Esophagus squamous epithelium (tissue), 5 donors: ENCODE measurements at regions not wholly inside any gene's neighbourhood (a gene's known extent, or its start where the extent isn't known, plus 50 kb on each side); places are given as distances from the start of the nearest gene placed in this dataset.
A peak's percentile ranks its signal among the peaks of the same experiment; 100 is the strongest.

Source experiments
- DNase-seq: peaks from one replicate; lab custom pipeline; 2025; lab: John Stamatoyannopoulos, UW
- H3K27ac ChIP-seq, 4 donors: fragments of 200-600 bp; sonication (generic); one replicate each; pipeline ENCODE4 v1.5.1; 2016 to 2019; ENCODE audit warnings: mild to moderate bottlenecking in 1 of 4
- H3K27me3 ChIP-seq, 4 donors: fragments of 200-600 bp; sonication (generic); 1 replicate in 3 of 4; 2 replicates in 1 of 4; pipeline versions ENCODE4 v1.5.1 to v1.6.0; 2017 to 2021; ENCODE audit warnings: antibody characterized with exemption in 1 of 4
- H3K36me3 ChIP-seq, 3 donors: fragments of 200-600 bp; sonication (generic); one replicate each; pipeline ENCODE4 v1.5.1; 2016 to 2019
- H3K4me1 ChIP-seq, 3 donors: fragments of 200-600 bp; sonication (generic); one replicate each; pipeline ENCODE4 v1.5.1; 2017 to 2019
- H3K4me3 ChIP-seq, 4 donors: fragments of 200-600 bp; sonication (generic); 1 replicate in 3 of 4; 2 replicates in 1 of 4; pipeline ENCODE4 v1.5.1; 2016 to 2019; ENCODE audit warnings: mild to moderate bottlenecking in 2 of 4, moderate library complexity in 1 of 4
- H3K9me3 ChIP-seq, 3 donors: fragments of 200-600 bp; sonication (generic); one replicate each; pipeline ENCODE4 v1.5.1; 2016 to 2019
- POLR2A ChIP-seq, 4 donors: fragments of 450-650 bp; IDR thresholded peaks; one replicate each; pipeline ENCODE4 v1.6.1; 2017; ENCODE audit warnings: antibody characterized with exemption in 4 of 4, mild to moderate bottlenecking in 4 of 4, moderate library complexity in 3 of 4
- WGBS, 2 donors: methylation state at CpG; one replicate each; pipeline ENCODE4 v1.1.5; 2018; 5-methylcytosine and 5-hydroxymethylcytosine counted together
- intact Hi-C: fragments of 100-400 bp; cut with DNase I; formaldehyde crosslinking; loops from one replicate; pipeline ENCODE4 v1.15.0; 2022
- TF ChIP-seq, protein P1 (sequence below), 6 experiments: fragments of 450-650 bp in 4 of 6; fragments of 200-600 bp in 2 of 6; sonication (generic) in 2 of 6; IDR thresholded peaks; one replicate each; pipeline ENCODE4 v1.5.1; 2016 to 2019; ENCODE audit warnings: antibody characterized with exemption in 6 of 6, mild to moderate bottlenecking in 4 of 6, moderate library complexity in 4 of 6
- donor health status: DM: yes; HTN: yes; CAD: no.

DNA sequence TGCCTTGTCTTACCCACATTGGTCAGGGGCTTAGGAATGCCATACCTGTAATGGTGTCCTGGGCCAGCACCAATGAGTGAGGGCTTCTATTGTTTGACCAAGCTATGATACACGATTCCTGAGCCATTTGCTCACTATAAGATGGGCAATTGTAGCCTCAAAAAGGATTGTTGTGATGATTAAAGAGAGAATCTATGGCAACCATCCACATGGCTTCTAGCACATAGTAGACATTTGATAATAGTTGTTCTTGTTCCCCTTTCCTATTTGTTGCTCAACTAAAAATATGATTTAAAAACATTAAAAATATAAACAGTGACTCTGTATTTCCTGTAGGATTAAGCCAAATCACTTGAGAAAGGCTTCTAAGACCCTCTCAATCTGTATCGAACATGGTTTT lies 366.1 kb downstream of the PCNX1 start:
- TF ChIP-seq, protein P1, sequence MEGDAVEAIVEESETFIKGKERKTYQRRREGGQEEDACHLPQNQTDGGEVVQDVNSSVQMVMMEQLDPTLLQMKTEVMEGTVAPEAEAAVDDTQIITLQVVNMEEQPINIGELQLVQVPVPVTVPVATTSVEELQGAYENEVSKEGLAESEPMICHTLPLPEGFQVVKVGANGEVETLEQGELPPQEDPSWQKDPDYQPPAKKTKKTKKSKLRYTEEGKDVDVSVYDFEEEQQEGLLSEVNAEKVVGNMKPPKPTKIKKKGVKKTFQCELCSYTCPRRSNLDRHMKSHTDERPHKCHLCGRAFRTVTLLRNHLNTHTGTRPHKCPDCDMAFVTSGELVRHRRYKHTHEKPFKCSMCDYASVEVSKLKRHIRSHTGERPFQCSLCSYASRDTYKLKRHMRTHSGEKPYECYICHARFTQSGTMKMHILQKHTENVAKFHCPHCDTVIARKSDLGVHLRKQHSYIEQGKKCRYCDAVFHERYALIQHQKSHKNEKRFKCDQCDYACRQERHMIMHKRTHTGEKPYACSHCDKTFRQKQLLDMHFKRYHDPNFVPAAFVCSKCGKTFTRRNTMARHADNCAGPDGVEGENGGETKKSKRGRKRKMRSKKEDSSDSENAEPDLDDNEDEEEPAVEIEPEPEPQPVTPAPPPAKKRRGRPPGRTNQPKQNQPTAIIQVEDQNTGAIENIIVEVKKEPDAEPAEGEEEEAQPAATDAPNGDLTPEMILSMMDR (IDR thresholded peaks at IDR 0.05): no peak
- TF ChIP-seq POLR2A (IDR thresholded peaks at IDR 0.05): no peak
- H3K27me3 ChIP-seq: no peaks in the 10 kb centered on the region
- 69 to 75% methylated on average over 2 of the region's 2 CpGs for WGBS, 2 donors
- H3K9me3 ChIP-seq: no peaks in the 10 kb centered on the region
- H3K4me3 ChIP-seq: no peak overlapping the region
- no peaks in the 10 kb centered on the region for H3K4me1 ChIP-seq
- no peak overlapping the region for H3K27ac ChIP-seq
- intact Hi-C loops: no loop called here
- no peak for DNase-seq
- H3K36me3 ChIP-seq: no peaks in the 10 kb centered on the region

DNA sequence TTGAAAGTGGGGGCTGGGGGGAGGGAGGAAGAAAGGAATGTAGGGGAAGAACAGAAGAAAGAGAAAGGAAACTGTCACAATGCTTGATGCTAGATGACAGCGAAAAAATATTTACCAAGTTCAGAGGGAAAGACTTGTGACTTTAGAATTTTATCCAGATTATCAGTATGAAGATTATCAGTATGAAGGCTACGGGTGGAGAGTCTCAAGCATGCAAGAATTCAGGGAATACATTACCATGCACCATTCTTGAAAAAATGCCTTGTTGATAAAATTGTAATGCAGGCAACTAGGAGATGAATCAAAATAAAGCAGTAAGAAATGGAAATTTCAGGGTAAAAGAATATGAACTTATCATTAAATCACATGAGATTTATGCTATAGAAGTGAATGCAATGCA lies 376.8 kb downstream of the PCNX1 start:
- no peak for DNase-seq
- no peak overlapping the region for H3K27ac ChIP-seq
- H3K4me3 ChIP-seq: no peak overlapping the region
- TF ChIP-seq, protein P1 (IDR thresholded peaks at IDR 0.05): no peak
- no peak for TF ChIP-seq POLR2A (IDR thresholded peaks at IDR 0.05)
- no peaks in the 10 kb centered on the region for H3K27me3 ChIP-seq
- no peaks in the 10 kb centered on the region for H3K36me3 ChIP-seq
- 71% methylated on average over 2 of the region's 2 CpGs for WGBS, 2 donors
- intact Hi-C loops: no loop called here
- H3K9me3 ChIP-seq: peaks cover 0 to 11% (median 0%) of the 10 kb centered on the region in 3 donors
- H3K4me1 ChIP-seq: peaks cover 0 to 13% (median 0%) of the 10 kb centered on the region in 3 donors

DNA sequence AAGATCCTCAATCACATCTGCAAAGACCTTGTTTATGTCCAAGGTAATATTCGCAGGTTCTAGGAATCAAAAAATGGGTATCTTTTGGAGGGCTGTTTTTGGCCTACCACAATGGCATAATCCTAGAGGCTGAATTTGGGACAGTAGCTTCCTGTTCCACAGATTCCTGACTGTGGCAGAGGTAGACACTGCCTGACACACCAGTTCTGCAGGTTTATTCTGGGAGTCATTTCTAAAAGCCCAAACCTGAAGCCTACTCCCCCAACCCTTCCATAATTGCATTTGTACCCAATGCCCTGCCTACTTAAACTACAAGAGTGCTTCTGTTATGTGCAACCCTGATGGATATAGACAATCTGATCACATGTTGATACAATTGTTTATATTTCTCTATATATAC lies 378.9 kb downstream of the PCNX1 start:
- WGBS, 2 donors: 90 to 100% methylated on average over 1 of the region's 1 CpG
- Histone ChIP-seq H3K4me1 (peaks cover 4 to 23% (median 4%) of the 10 kb centered on the region in 3 donors), H3K4me3 (no peak overlapping the region), H3K9me3 (peaks cover 0 to 11% (median 0%) of the 10 kb centered on the region in 3 donors), H3K27me3 (no peaks in the 10 kb centered on the region), H3K27ac (no peak overlapping the region), H3K36me3 (no peaks in the 10 kb centered on the region)
- DNase-seq: no peak
- intact Hi-C loops: no loop called here
- TF ChIP-seq, protein P1 (IDR thresholded peaks at IDR 0.05): no peak

DNA sequence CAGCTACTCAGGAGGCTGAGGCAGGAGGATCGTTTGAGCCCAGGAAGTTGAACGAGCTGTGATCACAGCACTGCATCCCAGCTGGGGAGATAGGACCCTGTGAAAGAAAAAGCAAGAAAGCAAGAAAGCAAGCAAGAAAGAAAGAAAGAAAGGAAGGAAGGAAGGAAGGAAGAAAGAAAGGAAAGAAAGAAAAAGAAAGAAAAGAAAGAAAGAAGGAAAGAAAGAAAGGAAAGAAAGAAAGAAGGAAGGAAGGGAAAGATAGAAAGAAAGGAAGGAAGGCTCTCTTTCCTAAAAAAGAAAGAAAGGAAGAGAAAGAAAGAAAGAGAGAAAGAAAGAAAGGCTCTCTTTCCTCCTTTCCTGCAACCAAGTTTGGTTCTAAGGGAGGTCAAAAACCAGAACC lies 380.3 kb downstream of the PCNX1 start:
- 85% methylated on average over 2 of the region's 2 CpGs for WGBS, 2 donors
- no peaks in the 10 kb centered on the region for H3K36me3 ChIP-seq

DNA sequence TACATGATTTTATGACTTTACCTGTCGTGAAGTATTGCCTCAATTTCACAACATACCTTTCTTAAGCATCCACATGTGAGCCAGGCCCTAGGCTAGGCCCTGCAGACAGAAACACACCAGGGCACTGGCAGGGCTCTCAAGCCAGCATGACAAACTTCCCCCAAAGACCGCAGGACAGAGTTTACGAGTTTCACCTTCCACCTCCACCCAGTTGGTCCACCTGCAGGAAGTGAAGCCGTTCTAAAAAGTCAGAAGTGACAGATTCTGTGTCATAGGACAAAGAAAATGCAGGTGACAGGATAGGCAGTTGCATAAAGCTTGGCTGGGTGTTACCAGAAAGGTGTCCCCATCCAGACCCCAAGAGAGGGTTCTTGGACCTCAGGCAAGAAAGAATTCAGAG lies 382.3 kb downstream of the PCNX1 start:
- H3K27ac ChIP-seq: peak overlapping the region in 2 of 4 donors; percentile 70 to 75
- no peaks in the 10 kb centered on the region for H3K36me3 ChIP-seq
- 47 to 71% methylated on average over 3 to 4 of the region's 4 CpGs for WGBS, 2 donors
- H3K4me1 ChIP-seq: peaks cover 4 to 30% (median 6%) of the 10 kb centered on the region in 3 donors
- no peaks in the 10 kb centered on the region for H3K27me3 ChIP-seq
- peaks cover 0 to 11% (median 0%) of the 10 kb centered on the region in 3 donors for H3K9me3 ChIP-seq
- TF ChIP-seq, protein P1 (IDR thresholded peaks at IDR 0.05): no peak
- TF ChIP-seq POLR2A (IDR thresholded peaks at IDR 0.05): no peak
- H3K4me3 ChIP-seq: no peak overlapping the region
- no peak for DNase-seq
- intact Hi-C loops: no loop called here

More for the DNA sequence above, 380.3 kb downstream of the PCNX1 start:
- peaks cover 0 to 11% (median 0%) of the 10 kb centered on the region in 3 donors for H3K9me3 ChIP-seq
- H3K27me3 ChIP-seq: no peaks in the 10 kb centered on the region
- intact Hi-C loops: no loop called here
- no peak for DNase-seq
- TF ChIP-seq POLR2A (IDR thresholded peaks at IDR 0.05): no peak
- TF ChIP-seq, protein P1 (IDR thresholded peaks at IDR 0.05): no peak
- H3K4me3 ChIP-seq: no peak overlapping the region
- H3K27ac ChIP-seq: peak overlapping the region in 1 of 4 donors; percentile 4
- peaks cover 4 to 30% (median 6%) of the 10 kb centered on the region in 3 donors for H3K4me1 ChIP-seq
